ENCODE measurements at regions not wholly inside any gene's neighbourhood (a gene's known extent, or its start where the extent isn't known, plus 50 kb on each side); places are given as distances from the start of the nearest gene placed in this dataset.

GRCh38 chr14:43155258-43155657 is 1351.8 kb downstream of the FSCB start:
- TF ChIP-seq CHD4 (IDR thresholded peaks at IDR 0.05; ENCODE audit: borderline replicate concordance) = no peak
- TF ChIP-seq CTCF (IDR thresholded peaks at IDR 0.05) = no peak
- TF ChIP-seq JUNB (IDR thresholded peaks at IDR 0.05) = no peak
- no peak for TF ChIP-seq POLR2A (IDR thresholded peaks at IDR 0.05; ENCODE audit: low read length)
- no peak for TF ChIP-seq ELK1 (IDR thresholded peaks at IDR 0.05; ENCODE audit: low read depth, low read length)
- no peak for TF ChIP-seq RCOR1 (IDR thresholded peaks at IDR 0.05; ENCODE audit: low read depth, low read length)
- TF ChIP-seq RAD21 (conservative IDR thresholded peaks at IDR 0.05 in 1 of 2, IDR thresholded peaks at IDR 0.05 in 1 of 2) = no peak
- no peak for TF ChIP-seq NFE2L2 (conservative IDR thresholded peaks at IDR 0.05; ENCODE audit: low read length)
- TF ChIP-seq JUN (IDR thresholded peaks at IDR 0.05) = no peak
- TF ChIP-seq PHF8 (IDR thresholded peaks at IDR 0.05; ENCODE audit: borderline replicate concordance, low read depth) = no peak
- no peak for TF ChIP-seq GATA3 (IDR thresholded peaks at IDR 0.05; ENCODE audit: borderline replicate concordance)
- no peak for TF ChIP-seq EP300 (IDR thresholded peaks at IDR 0.05)
- no peak for TF ChIP-seq MAFK (IDR thresholded peaks at IDR 0.05; ENCODE audit: partially characterized antibody)
- TF ChIP-seq, protein P1, sequence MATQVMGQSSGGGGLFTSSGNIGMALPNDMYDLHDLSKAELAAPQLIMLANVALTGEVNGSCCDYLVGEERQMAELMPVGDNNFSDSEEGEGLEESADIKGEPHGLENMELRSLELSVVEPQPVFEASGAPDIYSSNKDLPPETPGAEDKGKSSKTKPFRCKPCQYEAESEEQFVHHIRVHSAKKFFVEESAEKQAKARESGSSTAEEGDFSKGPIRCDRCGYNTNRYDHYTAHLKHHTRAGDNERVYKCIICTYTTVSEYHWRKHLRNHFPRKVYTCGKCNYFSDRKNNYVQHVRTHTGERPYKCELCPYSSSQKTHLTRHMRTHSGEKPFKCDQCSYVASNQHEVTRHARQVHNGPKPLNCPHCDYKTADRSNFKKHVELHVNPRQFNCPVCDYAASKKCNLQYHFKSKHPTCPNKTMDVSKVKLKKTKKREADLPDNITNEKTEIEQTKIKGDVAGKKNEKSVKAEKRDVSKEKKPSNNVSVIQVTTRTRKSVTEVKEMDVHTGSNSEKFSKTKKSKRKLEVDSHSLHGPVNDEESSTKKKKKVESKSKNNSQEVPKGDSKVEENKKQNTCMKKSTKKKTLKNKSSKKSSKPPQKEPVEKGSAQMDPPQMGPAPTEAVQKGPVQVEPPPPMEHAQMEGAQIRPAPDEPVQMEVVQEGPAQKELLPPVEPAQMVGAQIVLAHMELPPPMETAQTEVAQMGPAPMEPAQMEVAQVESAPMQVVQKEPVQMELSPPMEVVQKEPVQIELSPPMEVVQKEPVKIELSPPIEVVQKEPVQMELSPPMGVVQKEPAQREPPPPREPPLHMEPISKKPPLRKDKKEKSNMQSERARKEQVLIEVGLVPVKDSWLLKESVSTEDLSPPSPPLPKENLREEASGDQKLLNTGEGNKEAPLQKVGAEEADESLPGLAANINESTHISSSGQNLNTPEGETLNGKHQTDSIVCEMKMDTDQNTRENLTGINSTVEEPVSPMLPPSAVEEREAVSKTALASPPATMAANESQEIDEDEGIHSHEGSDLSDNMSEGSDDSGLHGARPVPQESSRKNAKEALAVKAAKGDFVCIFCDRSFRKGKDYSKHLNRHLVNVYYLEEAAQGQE (IDR thresholded peaks at IDR 0.05) = no peak
